Fibroblast of lung (primary cell): ENCODE measurements at regions not wholly inside any gene's neighbourhood (a gene's known extent, or its start where the extent isn't known, plus 50 kb on each side); places are given as distances from the start of the nearest gene placed in this dataset.

Experiments
- CTCF ChIP-seq, 2 donors: IDR thresholded peaks in 1 of 2; conservative IDR thresholded peaks in 1 of 2; 1 replicate in 1 of 2; 2 replicates in 1 of 2; pipeline ENCODE4 v1.5.1; 2011 to 2012; ENCODE audit warnings: low read length in 2 of 2, control low read depth in 1 of 2, inconsistent platforms in 1 of 2, low read depth in 1 of 2, mild to moderate bottlenecking in 1 of 2
- EZH2 ChIP-seq: IDR thresholded peaks from 2 replicates; pipeline ENCODE4 v1.5.1; 2012; ENCODE audit warnings: low read length, control low read depth, mild to moderate bottlenecking; ENCODE audit errors: missing control alignments

- no peak for TF ChIP-seq CTCF (conservative IDR thresholded peaks at IDR 0.05 in 1 of 2, IDR thresholded peaks at IDR 0.05 in 1 of 2; ENCODE audit: low read depth in 1 of 2, low read length in 2 of 2)
- no peak for TF ChIP-seq EZH2
Observed at GRCh38 chr5:111962906-111963305, 205.9 kb upstream of the NREP start.
